ENCODE measurements at regions not wholly inside any gene's neighbourhood (a gene's known extent, or its start where the extent isn't known, plus 50 kb on each side); places are given as distances from the start of the nearest gene placed in this dataset.

- no peak for TF ChIP-seq CTCF (IDR thresholded peaks at IDR 0.05 in 2 of 3, conservative IDR thresholded peaks at IDR 0.05 in 1 of 3; ENCODE audit: control insufficient read depth in 2 of 3, extremely low read depth in 1 of 3, insufficient read depth in 1 of 3, low read depth in 3 of 3, low read length in 3 of 3)
- TF ChIP-seq TBL1XR1 (IDR thresholded peaks at IDR 0.05; ENCODE audit: low read depth, low read length), result no peak
These were observed 206.3 kb upstream of the NR5A2 start for GRCh38 chr1:199821029-199821779.
